Tibial nerve (tissue), 4 donors: ENCODE measurements at regions not wholly inside any gene's neighbourhood (a gene's known extent, or its start where the extent isn't known, plus 50 kb on each side); places are given as distances from the start of the nearest gene placed in this dataset.
"Not testable (repeated sequence)": the region's sequence is repeated elsewhere in the genome, so short reads cannot be mapped to it uniquely, and the experiment has no call there.

Experiments used
- DNase-seq, 2 donors: peaks; one replicate each; pipeline ENCODE4 v3.0.0-alpha.2; 2019; ENCODE audit warnings: low spot score in 2 of 2
- H3K27ac ChIP-seq, 4 donors: fragments of 200-600 bp; sonication (generic) in 3 of 4; one replicate each; pipeline ENCODE4 v1.5.1; 2017 to 2019; ENCODE audit warnings: mild to moderate bottlenecking in 1 of 4
- H3K27me3 ChIP-seq, 2 donors: fragments of 200-600 bp; sonication (generic) in 1 of 2; one replicate each; pipeline versions ENCODE4 v1.5.1 to v1.6.0; 2017 to 2019
- H3K36me3 ChIP-seq, 3 donors: fragments of 200-600 bp; sonication (generic); one replicate each; pipeline ENCODE4 v1.5.1; 2018 to 2019
- H3K4me1 ChIP-seq, 4 donors: fragments of 200-600 bp; sonication (generic) in 3 of 4; one replicate each; pipeline ENCODE4 v1.5.1; 2017 to 2019
- H3K4me3 ChIP-seq, 4 donors: fragments of 200-600 bp; sonication (generic) in 3 of 4; one replicate each; pipeline ENCODE4 v1.5.1; 2017 to 2019; ENCODE audit warnings: mild to moderate bottlenecking in 1 of 4, moderate library complexity in 1 of 4
- H3K9me3 ChIP-seq, 4 donors: fragments of 200-600 bp; sonication (generic) in 3 of 4; one replicate each; pipeline ENCODE4 v1.5.1; 2017 to 2019
- CTCF ChIP-seq, 5 experiments: fragments of 200-600 bp in 3 of 5; fragments of 450-650 bp in 2 of 5; sonication (generic) in 3 of 5; IDR thresholded peaks; one replicate each; pipeline ENCODE4 v1.5.1; 2016 to 2019; ENCODE audit warnings: antibody characterized with exemption in 5 of 5, mild to moderate bottlenecking in 3 of 5, moderate library complexity in 2 of 5
- EP300 ChIP-seq, 2 donors: sonication (generic); formaldehyde crosslinking; IDR thresholded peaks; one replicate each; pipeline ENCODE4 v1.6.1; 2017; ENCODE audit warnings: antibody characterized with exemption in 2 of 2, mild to moderate bottlenecking in 1 of 2
- POLR2A ChIP-seq, 2 donors: fragments of 450-650 bp; IDR thresholded peaks; one replicate each; pipeline ENCODE4 v1.6.1; 2017; ENCODE audit warnings: antibody characterized with exemption in 2 of 2, mild to moderate bottlenecking in 2 of 2, moderate library complexity in 2 of 2
- whole genome bisulfite sequencing, 2 donors: methylation state at CpG; one replicate each; pipeline ENCODE4 v1.1.5; 2018; 5-methylcytosine and 5-hydroxymethylcytosine counted together

- peaks cover 0 to 14% (median 0%) of the 10 kb centered on the region in 4 donors for H3K4me1 ChIP-seq
- H3K27me3 ChIP-seq: no peaks in the 10 kb centered on the region
- H3K27ac ChIP-seq: no peak overlapping the region
- DNase-seq: no peak
- H3K4me3 ChIP-seq: no peak overlapping the region
- TF ChIP-seq CTCF (IDR thresholded peaks at IDR 0.05) (no peak), POLR2A (IDR thresholded peaks at IDR 0.05) (no peak), EP300 (IDR thresholded peaks at IDR 0.05) (no peak)
- 89 to 94% methylated on average over 2 of the region's 2 CpGs for WGBS, 2 donors
- H3K9me3 ChIP-seq: no peaks in the 10 kb centered on the region
- no peaks in the 10 kb centered on the region for H3K36me3 ChIP-seq
Observed at GRCh38 chr5:42241636-42242035, 181.6 kb upstream of the GHR start.

DNA sequence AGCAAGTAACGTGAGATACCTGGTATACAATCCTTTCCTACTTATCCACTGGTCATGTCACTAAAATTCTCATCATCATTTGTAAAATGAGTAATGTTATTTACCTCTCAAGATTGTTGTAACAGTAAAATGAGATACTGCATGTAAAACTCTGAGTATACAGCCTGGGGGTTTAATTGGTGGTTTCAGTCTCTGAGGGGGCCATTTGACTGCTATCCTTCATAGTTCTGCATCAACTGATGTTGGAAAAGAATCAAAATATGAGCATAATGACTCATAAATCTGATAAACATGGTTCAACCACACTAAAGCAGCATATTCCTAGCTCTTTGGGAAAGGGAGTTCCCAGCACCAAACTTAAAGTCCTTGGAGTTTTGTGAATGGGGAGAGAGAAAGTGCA, 181.0 kb upstream of the GHR start:
- Histone ChIP-seq H3K27ac (peak overlapping the region in 1 of 4 donors; percentile 73), H3K4me3 (no peak overlapping the region), H3K4me1 (peaks cover 0 to 14% (median 0%) of the 10 kb centered on the region in 4 donors), H3K9me3 (no peaks in the 10 kb centered on the region), H3K36me3 (no peaks in the 10 kb centered on the region), H3K27me3 (no peaks in the 10 kb centered on the region)
- TF ChIP-seq CTCF (IDR thresholded peaks at IDR 0.05): no peak
- TF ChIP-seq POLR2A (IDR thresholded peaks at IDR 0.05): no peak
- no peak for TF ChIP-seq EP300 (IDR thresholded peaks at IDR 0.05)
- WGBS, 2 donors: 67 to 91% methylated on average over 1 of the region's 1 CpG
- no peak for DNase-seq

- Histone ChIP-seq H3K4me3 (no peak overlapping the region), H3K27me3 (no peaks in the 10 kb centered on the region), H3K9me3 (no peaks in the 10 kb centered on the region), H3K27ac (peak overlapping the region in 3 of 4 donors; percentile 41 to 73 (median 49)), H3K4me1 (peaks cover 0 to 14% (median 0%) of the 10 kb centered on the region in 4 donors), H3K36me3 (no peaks in the 10 kb centered on the region)
- TF ChIP-seq EP300 (IDR thresholded peaks at IDR 0.05) (peak in 1 of 2 donors; percentile 72), CTCF (IDR thresholded peaks at IDR 0.05) (no peak), POLR2A (IDR thresholded peaks at IDR 0.05) (no peak)
- peak in 1 of 2 donors; percentile 45 for DNase-seq
- WGBS, 2 donors: 37 to 44% methylated on average over 5 of the region's 5 CpGs
Observed at GRCh38 chr5:42242881-42243485, 180.3 kb upstream of the GHR start.

GRCh38 chr5:42252306-42252705, 170.9 kb upstream of the GHR start:
- H3K36me3 ChIP-seq: no peaks in the 10 kb centered on the region
- H3K27me3 ChIP-seq: no peaks in the 10 kb centered on the region
- no peaks in the 10 kb centered on the region for H3K4me1 ChIP-seq
- TF ChIP-seq EP300 (IDR thresholded peaks at IDR 0.05) (no peak), CTCF (IDR thresholded peaks at IDR 0.05) (no peak), POLR2A (IDR thresholded peaks at IDR 0.05) (no peak)
- H3K9me3 ChIP-seq: no peaks in the 10 kb centered on the region
- H3K27ac ChIP-seq: no peak overlapping the region
- H3K4me3 ChIP-seq: no peak overlapping the region
- DNase-seq: no peak
- 96 to 97% methylated on average over 5 of the region's 5 CpGs for WGBS, 2 donors

- 93 to 95% methylated on average over 12 of the region's 12 CpGs for WGBS, 2 donors
- DNase-seq, H3K9me3 ChIP-seq, H3K36me3 ChIP-seq, H3K27me3 ChIP-seq, H3K4me3 ChIP-seq, H3K4me1 ChIP-seq, H3K27ac ChIP-seq: not testable (repeated sequence)
Observed at GRCh38 chr5:42259914-42260313, 163.3 kb upstream of the GHR start.

DNA sequence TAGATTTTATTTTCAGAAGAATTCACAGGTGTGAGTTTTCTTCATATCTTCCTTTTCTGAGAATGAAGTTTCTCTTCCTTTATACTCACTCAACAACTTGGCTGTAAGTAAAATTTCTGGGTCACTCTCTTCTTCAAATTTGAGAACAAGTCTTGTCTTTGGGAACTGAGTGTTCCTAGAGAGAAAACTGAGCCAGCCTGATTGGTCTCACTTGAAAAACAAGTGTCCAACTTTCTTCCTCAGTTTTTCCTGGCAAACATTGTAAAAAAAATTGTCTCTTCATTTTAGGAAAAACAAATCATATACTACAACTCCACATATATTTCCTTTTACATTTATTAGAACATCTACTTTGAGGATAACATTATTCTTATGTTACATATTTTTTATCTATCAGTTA, 156.1 kb upstream of the GHR start:
- Histone ChIP-seq H3K27me3 (no peaks in the 10 kb centered on the region), H3K4me3 (no peak overlapping the region), H3K36me3 (no peaks in the 10 kb centered on the region), H3K4me1 (no peaks in the 10 kb centered on the region), H3K9me3 (no peaks in the 10 kb centered on the region), H3K27ac (no peak overlapping the region)
- DNase-seq: no peak
- TF ChIP-seq EP300 (IDR thresholded peaks at IDR 0.05): no peak
- TF ChIP-seq POLR2A (IDR thresholded peaks at IDR 0.05): no peak
- no peak for TF ChIP-seq CTCF (IDR thresholded peaks at IDR 0.05)

GRCh38 chr5:42268170-42268569, 155.1 kb upstream of the GHR start:
- not testable (repeated sequence) for H3K9me3 ChIP-seq, H3K36me3 ChIP-seq, DNase-seq, H3K27ac ChIP-seq, H3K27me3 ChIP-seq, H3K4me1 ChIP-seq, H3K4me3 ChIP-seq
- 82 to 94% methylated on average over 1 of the region's 1 CpG for WGBS, 2 donors
